Suprapubic skin (tissue), 4 donors: ENCODE measurements at regions not wholly inside any gene's neighbourhood (a gene's known extent, or its start where the extent isn't known, plus 50 kb on each side); places are given as distances from the start of the nearest gene placed in this dataset.
"Not testable (repeated sequence)": the region's sequence is repeated elsewhere in the genome, so short reads cannot be mapped to it uniquely, and the experiment has no call there.

ENCODE experiments used
- DNase-seq, 2 donors: peaks; one replicate each; pipeline ENCODE4 v3.0.0-alpha.2; 2019; ENCODE audit warnings: low spot score in 2 of 2
- H3K27ac ChIP-seq: fragments of 200-600 bp; sonication (generic); one replicate; pipeline ENCODE4 v1.5.1; 2019
- H3K27me3 ChIP-seq: fragments of 200-600 bp; sonication (generic); one replicate; pipeline ENCODE4 v1.5.1; 2019
- H3K36me3 ChIP-seq: fragments of 200-600 bp; sonication (generic); one replicate; pipeline ENCODE4 v1.5.1; 2019
- H3K4me1 ChIP-seq: fragments of 200-600 bp; sonication (generic); one replicate; pipeline ENCODE4 v1.5.1; 2019
- H3K4me3 ChIP-seq: fragments of 200-600 bp; sonication (generic); one replicate; pipeline ENCODE4 v1.5.1; 2019; ENCODE audit warnings: mild to moderate bottlenecking
- H3K9me3 ChIP-seq: fragments of 200-600 bp; sonication (generic); one replicate; pipeline ENCODE4 v1.5.1; 2019
- EP300 ChIP-seq: sonication (generic); formaldehyde crosslinking; IDR thresholded peaks from one replicate; pipeline ENCODE4 v1.6.1; 2017; ENCODE audit warnings: antibody characterized with exemption
- POLR2A ChIP-seq, 2 donors: fragments of 450-650 bp; IDR thresholded peaks; one replicate each; pipeline ENCODE4 v1.6.1; 2017; ENCODE audit warnings: antibody characterized with exemption in 2 of 2, mild to moderate bottlenecking in 2 of 2, moderate library complexity in 2 of 2
- POLR2AphosphoS5 ChIP-seq, 3 donors: sonication (generic); formaldehyde crosslinking; IDR thresholded peaks; one replicate each; pipeline ENCODE4 v1.6.1; 2017; ENCODE audit warnings: antibody characterized with exemption in 3 of 3
- WGBS: methylation state at CpG from one replicate; pipeline ENCODE4 v1.1.5; 2018; 5-methylcytosine and 5-hydroxymethylcytosine counted together
- TF ChIP-seq, protein P1 (sequence below), 2 donors: fragments of 200-600 bp in 1 of 2; fragments of 450-650 bp in 1 of 2; sonication (generic) in 1 of 2; IDR thresholded peaks; one replicate each; pipeline ENCODE4 v1.5.1; 2016 to 2019; ENCODE audit warnings: antibody characterized with exemption in 2 of 2, mild to moderate bottlenecking in 1 of 2, moderate library complexity in 1 of 2

DNA sequence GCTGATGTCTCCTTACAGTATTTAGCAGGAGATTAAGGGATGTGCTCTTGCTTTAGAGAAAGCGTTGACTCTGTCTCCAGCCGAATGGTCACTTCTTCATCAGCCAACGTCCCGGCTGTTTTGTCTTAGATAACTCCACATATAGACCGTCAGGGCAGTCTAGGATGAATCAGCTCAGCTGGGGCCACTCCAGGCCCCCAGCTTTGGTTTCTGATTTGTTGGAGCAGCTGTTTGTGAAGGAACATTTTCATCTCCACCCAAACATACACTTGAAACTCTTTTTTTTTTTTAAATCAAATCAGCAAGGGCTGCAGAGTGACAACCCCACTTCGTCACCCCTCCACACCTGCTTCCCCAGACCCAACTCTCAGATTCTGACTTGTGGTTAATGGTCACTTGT is 206.1 kb upstream of the GALNT2 start:
- no peak for TF ChIP-seq POLR2A (IDR thresholded peaks at IDR 0.05)
- TF ChIP-seq EP300 = no peak
- no peak for TF ChIP-seq POLR2AphosphoS5 (IDR thresholded peaks at IDR 0.05)
- TF ChIP-seq, protein P1, sequence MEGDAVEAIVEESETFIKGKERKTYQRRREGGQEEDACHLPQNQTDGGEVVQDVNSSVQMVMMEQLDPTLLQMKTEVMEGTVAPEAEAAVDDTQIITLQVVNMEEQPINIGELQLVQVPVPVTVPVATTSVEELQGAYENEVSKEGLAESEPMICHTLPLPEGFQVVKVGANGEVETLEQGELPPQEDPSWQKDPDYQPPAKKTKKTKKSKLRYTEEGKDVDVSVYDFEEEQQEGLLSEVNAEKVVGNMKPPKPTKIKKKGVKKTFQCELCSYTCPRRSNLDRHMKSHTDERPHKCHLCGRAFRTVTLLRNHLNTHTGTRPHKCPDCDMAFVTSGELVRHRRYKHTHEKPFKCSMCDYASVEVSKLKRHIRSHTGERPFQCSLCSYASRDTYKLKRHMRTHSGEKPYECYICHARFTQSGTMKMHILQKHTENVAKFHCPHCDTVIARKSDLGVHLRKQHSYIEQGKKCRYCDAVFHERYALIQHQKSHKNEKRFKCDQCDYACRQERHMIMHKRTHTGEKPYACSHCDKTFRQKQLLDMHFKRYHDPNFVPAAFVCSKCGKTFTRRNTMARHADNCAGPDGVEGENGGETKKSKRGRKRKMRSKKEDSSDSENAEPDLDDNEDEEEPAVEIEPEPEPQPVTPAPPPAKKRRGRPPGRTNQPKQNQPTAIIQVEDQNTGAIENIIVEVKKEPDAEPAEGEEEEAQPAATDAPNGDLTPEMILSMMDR (IDR thresholded peaks at IDR 0.05) = no peak
- no peaks in the 10 kb centered on the region for H3K36me3 ChIP-seq
- H3K9me3 ChIP-seq = no peaks in the 10 kb centered on the region
- 91% methylated on average over 6 of the region's 6 CpGs for WGBS
- no peak overlapping the region for H3K4me3 ChIP-seq
- peaks cover 2% of the 10 kb centered on the region for H3K27me3 ChIP-seq
- H3K4me1 ChIP-seq = peaks cover 2% of the 10 kb centered on the region
- no peak overlapping the region for H3K27ac ChIP-seq
- no peak for DNase-seq

DNA sequence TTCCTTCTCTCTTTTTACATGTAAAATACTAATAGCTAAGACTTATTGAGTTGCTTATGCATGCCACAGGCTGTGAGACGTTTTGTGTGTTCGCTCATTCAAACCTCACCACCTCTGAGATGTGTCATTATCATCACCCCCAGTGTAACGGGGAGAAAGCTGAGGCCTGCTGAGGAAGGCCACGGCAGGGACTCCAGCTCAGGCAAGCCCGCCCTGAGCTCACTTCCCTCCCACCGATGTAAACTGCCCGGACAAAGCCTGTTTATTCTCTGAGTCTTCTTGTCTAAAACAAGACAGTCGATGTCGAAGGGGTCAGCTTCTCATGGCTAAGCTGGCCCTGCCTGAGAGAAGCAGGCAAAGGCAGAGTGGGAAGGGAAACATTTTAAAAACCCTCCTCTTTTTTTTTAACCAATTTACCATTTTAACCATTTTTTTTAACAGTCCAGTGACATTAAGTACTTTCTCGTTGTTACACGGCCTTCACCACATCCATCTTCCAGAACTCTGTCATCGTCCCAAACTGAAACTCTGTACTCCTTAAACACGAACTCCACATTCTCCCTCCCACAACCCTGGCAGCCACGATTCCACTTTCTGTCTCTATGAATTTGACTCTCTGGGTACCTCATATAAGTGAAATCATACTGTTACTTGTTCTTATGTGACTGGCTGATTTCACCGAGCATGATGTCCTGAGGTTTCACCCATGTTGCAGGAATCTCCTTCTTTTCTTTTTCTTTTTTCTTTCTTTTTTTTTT is 204.8 kb upstream of the GALNT2 start:
- DNase-seq = no peak

DNA sequence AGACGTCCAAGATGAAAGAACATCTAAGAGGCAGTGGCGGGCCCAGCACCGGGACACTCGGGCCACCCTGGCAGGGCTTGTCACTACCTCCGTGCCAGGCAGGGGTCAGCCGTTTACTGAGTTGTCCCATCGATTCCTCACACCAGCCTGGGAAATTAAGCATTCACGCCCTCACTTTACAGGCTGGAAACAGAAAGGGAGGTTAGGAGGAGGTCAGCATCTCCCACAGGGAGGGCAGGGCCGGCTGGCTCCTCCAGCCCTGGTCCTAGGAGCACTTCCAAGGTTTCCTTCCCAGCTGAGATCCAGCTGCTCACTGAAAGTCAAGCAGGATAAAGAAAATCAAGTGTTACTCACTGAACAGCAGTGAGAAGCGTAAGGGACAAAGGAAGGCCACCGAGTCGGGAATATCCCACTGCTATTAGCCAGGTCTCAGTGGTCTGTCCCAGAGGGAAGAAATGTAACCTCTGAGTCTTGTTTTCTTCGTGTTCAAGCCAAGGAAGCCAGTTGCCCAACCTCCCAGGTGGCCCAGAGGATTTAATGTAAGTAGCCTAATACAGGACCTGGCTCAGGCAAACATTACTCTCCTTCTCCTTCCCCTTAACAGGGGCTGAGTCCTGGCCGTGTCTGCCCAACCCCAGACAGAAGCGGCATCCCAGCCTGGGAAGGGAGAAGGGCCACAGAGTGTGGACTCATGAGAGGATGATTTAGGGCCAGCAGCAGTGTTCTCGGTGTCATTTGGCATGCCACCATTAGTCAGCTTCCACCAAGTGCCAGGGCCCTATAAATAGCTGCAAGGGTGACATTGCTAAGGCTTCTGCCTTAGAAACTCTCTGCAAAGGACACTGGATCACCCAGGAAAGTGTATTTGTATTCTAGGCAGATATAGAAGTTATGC is 203.1 kb upstream of the GALNT2 start:
- no peaks in the 10 kb centered on the region for H3K36me3 ChIP-seq
- WGBS = 69% methylated on average over 16 of the region's 16 CpGs
- H3K9me3 ChIP-seq = no peaks in the 10 kb centered on the region
- no peak for TF ChIP-seq POLR2A (IDR thresholded peaks at IDR 0.05)
- TF ChIP-seq, protein P1 (IDR thresholded peaks at IDR 0.05) = no peak
- TF ChIP-seq POLR2AphosphoS5 (IDR thresholded peaks at IDR 0.05) = no peak
- TF ChIP-seq EP300 = no peak
- H3K4me1 ChIP-seq = peaks cover 2% of the 10 kb centered on the region
- no peak overlapping the region for H3K4me3 ChIP-seq
- H3K27ac ChIP-seq = no peak overlapping the region
- H3K27me3 ChIP-seq = peaks cover 2% of the 10 kb centered on the region
- DNase-seq = no peak

More for the DNA sequence above, 204.8 kb upstream of the GALNT2 start:
- no peaks in the 10 kb centered on the region for H3K36me3 ChIP-seq
- H3K27me3 ChIP-seq = peaks cover 2% of the 10 kb centered on the region
- H3K4me3 ChIP-seq = no peak overlapping the region
- H3K9me3 ChIP-seq = no peaks in the 10 kb centered on the region
- H3K4me1 ChIP-seq = peaks cover 2% of the 10 kb centered on the region
- TF ChIP-seq, protein P1 (IDR thresholded peaks at IDR 0.05) = no peak
- TF ChIP-seq POLR2AphosphoS5 (IDR thresholded peaks at IDR 0.05) (no peak), EP300 (no peak), POLR2A (IDR thresholded peaks at IDR 0.05) (no peak)
- WGBS = 73% methylated on average over 15 of the region's 15 CpGs
- no peak overlapping the region for H3K27ac ChIP-seq

DNA sequence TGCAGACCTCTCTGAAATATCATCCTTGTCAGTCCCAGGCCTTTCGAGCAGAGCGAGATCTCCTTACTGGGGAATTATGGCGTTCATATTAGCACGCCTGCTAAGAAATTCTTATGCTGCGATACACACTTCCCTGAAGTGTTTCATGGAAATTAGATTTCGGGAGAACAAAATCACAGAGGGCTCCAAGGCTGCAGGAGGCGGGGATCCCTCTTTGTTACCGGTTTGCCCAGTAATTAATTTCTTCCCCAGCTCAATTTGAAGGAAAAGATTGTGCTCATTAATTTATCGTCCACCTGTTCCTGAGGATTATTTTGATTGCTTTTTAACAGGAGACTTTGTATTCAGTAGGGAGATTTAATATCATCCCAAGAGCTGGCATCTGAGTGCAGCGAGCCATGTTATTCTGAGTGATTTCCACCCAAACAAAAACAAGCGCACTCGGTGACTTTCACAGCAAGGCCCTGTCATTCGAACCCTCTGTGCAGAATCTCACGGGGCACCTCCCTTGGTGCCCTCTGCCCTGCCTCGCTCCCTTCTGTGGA is 202.3 kb upstream of the GALNT2 start:
- Histone ChIP-seq H3K36me3 (no peaks in the 10 kb centered on the region), H3K4me3 (no peak overlapping the region), H3K27me3 (peaks cover 2% of the 10 kb centered on the region), H3K4me1 (peaks cover 2% of the 10 kb centered on the region), H3K9me3 (no peaks in the 10 kb centered on the region), H3K27ac (no peak overlapping the region)
- 90% methylated on average over 15 of the region's 15 CpGs for WGBS
- DNase-seq = no peak
- TF ChIP-seq, protein P1 (IDR thresholded peaks at IDR 0.05) = no peak
- TF ChIP-seq POLR2A (IDR thresholded peaks at IDR 0.05) (no peak), POLR2AphosphoS5 (IDR thresholded peaks at IDR 0.05) (no peak), EP300 (no peak)

DNA sequence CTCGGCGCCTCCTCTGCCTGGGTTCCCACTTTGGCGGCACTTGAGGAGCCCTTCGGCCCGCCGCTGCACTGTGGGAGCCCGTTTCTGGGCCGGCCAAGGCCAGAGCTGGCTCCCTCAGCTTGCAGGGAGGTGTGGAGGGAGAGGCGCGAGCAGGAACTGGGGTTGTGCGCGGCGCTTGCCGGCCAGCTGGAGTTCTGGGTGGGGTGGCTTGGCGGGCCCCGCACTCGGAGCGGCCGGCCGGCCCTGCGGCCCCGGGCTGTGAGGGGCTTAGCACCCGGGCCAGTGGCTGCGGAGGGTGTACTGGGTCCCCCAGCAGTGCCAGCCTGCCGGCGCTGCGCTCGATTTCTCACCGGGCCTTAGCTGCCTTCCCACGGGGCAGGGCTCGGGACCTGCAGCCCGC is 201.7 kb upstream of the GALNT2 start:
- not testable (repeated sequence) for H3K27me3 ChIP-seq, H3K4me1 ChIP-seq, DNase-seq, H3K4me3 ChIP-seq, H3K9me3 ChIP-seq, H3K27ac ChIP-seq, H3K36me3 ChIP-seq
- 93% methylated on average over 19 of the region's 32 CpGs for WGBS
